Breast epithelium (tissue), 4 donors: ENCODE measurements at regions not wholly inside any gene's neighbourhood (a gene's known extent, or its start where the extent isn't known, plus 50 kb on each side); places are given as distances from the start of the nearest gene placed in this dataset.

Experiments used
- DNase-seq, 2 donors: peaks; one replicate each; pipeline ENCODE4 v3.0.0-alpha.2; 2019; ENCODE audit warnings: low spot score in 2 of 2
- H3K27ac ChIP-seq, 2 donors: fragments of 200-600 bp; sonication (generic) in 1 of 2; one replicate each; pipeline ENCODE4 v1.5.1; 2016 to 2019; ENCODE audit warnings: mild to moderate bottlenecking in 1 of 2
- H3K27me3 ChIP-seq, 2 donors: fragments of 200-600 bp; sonication (generic) in 1 of 2; one replicate each; pipeline versions ENCODE4 v1.5.1 to v1.6.0; 2017 to 2019; ENCODE audit warnings: control low read depth in 1 of 2, mild to moderate bottlenecking in 1 of 2
- H3K36me3 ChIP-seq: fragments of 200-600 bp; one replicate; pipeline ENCODE4 v1.5.1; 2019
- H3K4me1 ChIP-seq, 2 donors: fragments of 200-600 bp; sonication (generic); one replicate each; pipeline ENCODE4 v1.5.1; 2016 to 2019; ENCODE audit warnings: control low read depth in 1 of 2
- H3K4me3 ChIP-seq, 3 donors: fragments of 200-600 bp; sonication (generic); 1 replicate in 2 of 3; 2 replicates in 1 of 3; pipeline ENCODE4 v1.5.1; 2016 to 2019; ENCODE audit warnings: mild to moderate bottlenecking in 3 of 3, moderate library complexity in 2 of 3
- H3K9me3 ChIP-seq, 2 donors: fragments of 200-600 bp; sonication (generic) in 1 of 2; one replicate each; pipeline ENCODE4 v1.5.1; 2016 to 2019; ENCODE audit warnings: control low read depth in 1 of 2
- POLR2A ChIP-seq: fragments of 450-650 bp; IDR thresholded peaks from one replicate; pipeline ENCODE4 v1.6.1; 2016; ENCODE audit warnings: antibody characterized with exemption, mild to moderate bottlenecking, moderate library complexity
- POLR2AphosphoS5 ChIP-seq, 3 donors: sonication (generic); formaldehyde crosslinking; IDR thresholded peaks; one replicate each; pipeline ENCODE4 v1.6.1; 2017; ENCODE audit warnings: antibody characterized with exemption in 3 of 3
- intact Hi-C: fragments of 100-400 bp; cut with DNase I; formaldehyde crosslinking; loops from one replicate; pipeline ENCODE4 v1.15.1; 2023; ENCODE audit warnings: low total_unique reads
- TF ChIP-seq, protein P1 (sequence below), 3 donors: fragments of 450-650 bp; IDR thresholded peaks; one replicate each; pipeline ENCODE4 v1.5.1; 2016 to 2017; ENCODE audit warnings: antibody characterized with exemption in 3 of 3, mild to moderate bottlenecking in 3 of 3, moderate library complexity in 3 of 3

DNA sequence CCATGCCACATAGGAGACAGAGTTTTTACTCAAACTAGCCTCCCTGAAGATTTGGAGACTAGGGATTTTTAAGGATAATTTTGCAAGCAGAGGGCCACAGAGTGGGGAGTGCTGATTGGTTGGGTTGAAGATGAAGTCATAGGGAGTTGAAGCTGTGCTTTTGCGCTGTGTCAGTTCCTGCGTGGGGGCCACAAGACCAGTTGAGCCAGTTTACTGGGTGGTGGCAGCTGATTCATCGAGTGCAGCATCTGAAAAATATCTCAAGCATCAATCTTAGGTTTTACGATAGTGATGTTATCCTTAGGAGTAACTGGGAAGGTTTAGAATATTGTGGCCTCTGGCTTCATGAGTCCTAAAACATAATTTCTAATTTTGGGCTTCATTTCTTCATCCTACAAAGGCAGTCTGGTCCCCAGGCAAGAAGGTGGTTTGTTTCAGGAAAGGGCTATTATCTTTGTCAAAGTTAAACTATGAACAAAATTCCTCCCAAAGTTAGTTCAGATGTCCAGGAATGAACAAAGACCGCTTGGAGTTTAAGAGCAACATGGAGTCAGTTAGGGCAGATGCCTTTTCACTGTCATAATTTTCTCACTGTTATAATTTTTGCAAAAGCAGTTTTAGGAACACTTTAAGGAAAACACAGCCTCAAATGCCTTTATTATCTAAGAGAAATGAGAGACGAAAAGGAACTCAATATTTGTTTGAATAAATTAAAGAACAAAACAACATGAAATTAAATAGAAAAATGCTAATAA is 960.8 kb upstream of the PRKX start:
- Histone ChIP-seq H3K27me3 (no peaks in the 10 kb centered on the region), H3K4me1 (no peaks in the 10 kb centered on the region), H3K4me3 (no peak overlapping the region), H3K36me3 (no peaks in the 10 kb centered on the region), H3K9me3 (no peaks in the 10 kb centered on the region), H3K27ac (no peak overlapping the region)
- no peak for DNase-seq
- TF ChIP-seq, protein P1, sequence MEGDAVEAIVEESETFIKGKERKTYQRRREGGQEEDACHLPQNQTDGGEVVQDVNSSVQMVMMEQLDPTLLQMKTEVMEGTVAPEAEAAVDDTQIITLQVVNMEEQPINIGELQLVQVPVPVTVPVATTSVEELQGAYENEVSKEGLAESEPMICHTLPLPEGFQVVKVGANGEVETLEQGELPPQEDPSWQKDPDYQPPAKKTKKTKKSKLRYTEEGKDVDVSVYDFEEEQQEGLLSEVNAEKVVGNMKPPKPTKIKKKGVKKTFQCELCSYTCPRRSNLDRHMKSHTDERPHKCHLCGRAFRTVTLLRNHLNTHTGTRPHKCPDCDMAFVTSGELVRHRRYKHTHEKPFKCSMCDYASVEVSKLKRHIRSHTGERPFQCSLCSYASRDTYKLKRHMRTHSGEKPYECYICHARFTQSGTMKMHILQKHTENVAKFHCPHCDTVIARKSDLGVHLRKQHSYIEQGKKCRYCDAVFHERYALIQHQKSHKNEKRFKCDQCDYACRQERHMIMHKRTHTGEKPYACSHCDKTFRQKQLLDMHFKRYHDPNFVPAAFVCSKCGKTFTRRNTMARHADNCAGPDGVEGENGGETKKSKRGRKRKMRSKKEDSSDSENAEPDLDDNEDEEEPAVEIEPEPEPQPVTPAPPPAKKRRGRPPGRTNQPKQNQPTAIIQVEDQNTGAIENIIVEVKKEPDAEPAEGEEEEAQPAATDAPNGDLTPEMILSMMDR (IDR thresholded peaks at IDR 0.05), result no peak
- TF ChIP-seq POLR2A (no peak), POLR2AphosphoS5 (IDR thresholded peaks at IDR 0.05) (no peak)
- intact Hi-C loops, result no loop called here

DNA sequence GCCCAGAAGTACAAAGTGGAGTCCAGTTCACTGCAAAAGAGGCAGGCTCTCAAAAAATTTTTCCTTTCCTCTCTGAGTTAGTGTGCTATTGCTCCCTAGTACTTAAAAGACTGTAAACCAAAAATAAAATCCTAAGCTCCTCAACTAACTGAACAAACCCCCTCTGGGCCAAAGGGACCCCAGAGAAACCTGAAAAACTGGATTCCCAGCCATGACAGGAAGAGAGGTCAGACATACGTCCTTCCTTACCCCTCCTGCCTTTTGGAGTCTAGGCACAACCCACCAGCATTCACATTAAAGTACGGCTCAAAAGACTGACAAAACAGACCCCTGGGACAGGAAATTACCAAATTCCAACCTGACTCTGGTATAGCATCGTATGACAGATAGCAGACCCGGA is 957.9 kb upstream of the PRKX start:
- Histone ChIP-seq H3K9me3 (no peaks in the 10 kb centered on the region), H3K36me3 (no peaks in the 10 kb centered on the region), H3K4me3 (no peak overlapping the region), H3K27me3 (no peaks in the 10 kb centered on the region), H3K4me1 (no peaks in the 10 kb centered on the region), H3K27ac (no peak overlapping the region)
- DNase-seq, result no peak
- no peak for TF ChIP-seq POLR2A
- TF ChIP-seq, protein P1 (IDR thresholded peaks at IDR 0.05), result no peak
- no peak for TF ChIP-seq POLR2AphosphoS5 (IDR thresholded peaks at IDR 0.05)
- intact Hi-C loops, result no loop called here

DNA sequence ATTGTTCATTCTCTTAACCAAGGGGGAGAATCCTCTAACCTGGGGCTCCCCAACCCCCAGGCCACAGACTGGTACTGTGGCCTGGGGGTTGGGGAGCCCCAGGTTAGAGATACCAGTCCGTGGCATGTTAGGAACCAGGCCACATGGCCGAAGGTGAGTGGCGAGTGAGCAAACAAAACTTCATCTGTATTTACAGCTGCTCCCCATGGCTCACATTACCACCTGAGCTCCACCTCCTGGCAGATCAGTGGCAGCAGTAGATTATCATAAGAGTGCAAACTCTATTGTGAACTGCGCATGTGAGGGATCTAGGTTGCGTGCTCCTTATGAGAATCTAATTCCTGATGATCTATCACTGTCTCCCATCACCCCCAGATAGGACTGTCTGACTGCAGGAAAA is 957.2 kb upstream of the PRKX start:
- Histone ChIP-seq H3K27ac (no peak overlapping the region), H3K9me3 (no peaks in the 10 kb centered on the region), H3K4me3 (no peak overlapping the region), H3K36me3 (no peaks in the 10 kb centered on the region), H3K4me1 (no peaks in the 10 kb centered on the region), H3K27me3 (no peaks in the 10 kb centered on the region)
- intact Hi-C loops, result no loop called here
- no peak for TF ChIP-seq POLR2AphosphoS5 (IDR thresholded peaks at IDR 0.05)
- TF ChIP-seq, protein P1 (IDR thresholded peaks at IDR 0.05), result no peak
- no peak for TF ChIP-seq POLR2A
- no peak for DNase-seq

DNA sequence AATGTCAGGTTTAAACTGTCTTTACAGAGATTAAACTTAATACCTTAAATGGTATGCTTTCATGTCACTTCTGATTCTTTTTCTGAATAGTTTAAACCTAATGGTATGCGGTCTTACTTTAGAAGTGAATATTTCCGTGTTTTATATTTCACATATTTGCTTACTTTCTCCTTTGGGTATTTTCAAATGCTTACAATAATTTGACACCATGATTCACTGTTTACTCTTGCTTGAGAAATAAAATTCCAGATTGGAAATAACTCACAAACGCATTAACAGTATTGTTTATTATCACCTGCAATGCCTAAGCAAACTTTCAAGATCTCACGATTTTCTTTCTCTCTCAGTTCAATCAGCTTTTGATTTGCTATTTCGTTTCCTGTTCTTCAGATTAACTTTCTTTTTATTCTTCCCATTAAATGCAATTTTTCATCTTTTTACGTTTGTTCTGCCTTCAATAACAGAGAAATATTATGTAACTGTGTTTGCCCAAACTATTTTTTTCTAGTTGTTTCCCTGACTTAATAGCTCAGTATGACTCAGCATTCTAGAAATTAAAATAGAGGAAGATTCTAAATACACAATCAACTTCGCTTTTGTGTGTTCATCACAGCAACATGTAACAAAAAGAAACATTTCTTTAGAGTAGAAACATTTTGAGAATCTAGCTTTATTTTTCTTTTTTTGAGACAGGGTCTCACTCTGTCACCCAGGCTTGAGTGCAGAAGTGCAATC is 955.5 kb upstream of the PRKX start:
- no peaks in the 10 kb centered on the region for H3K36me3 ChIP-seq
- no peaks in the 10 kb centered on the region for H3K4me1 ChIP-seq
- intact Hi-C loops, result no loop called here
- no peaks in the 10 kb centered on the region for H3K9me3 ChIP-seq
- TF ChIP-seq POLR2AphosphoS5 (IDR thresholded peaks at IDR 0.05) (no peak), POLR2A (no peak)
- TF ChIP-seq, protein P1 (IDR thresholded peaks at IDR 0.05), result no peak
- DNase-seq, result no peak
- H3K4me3 ChIP-seq, result no peak overlapping the region
- H3K27me3 ChIP-seq, result no peaks in the 10 kb centered on the region
- no peak overlapping the region for H3K27ac ChIP-seq

DNA sequence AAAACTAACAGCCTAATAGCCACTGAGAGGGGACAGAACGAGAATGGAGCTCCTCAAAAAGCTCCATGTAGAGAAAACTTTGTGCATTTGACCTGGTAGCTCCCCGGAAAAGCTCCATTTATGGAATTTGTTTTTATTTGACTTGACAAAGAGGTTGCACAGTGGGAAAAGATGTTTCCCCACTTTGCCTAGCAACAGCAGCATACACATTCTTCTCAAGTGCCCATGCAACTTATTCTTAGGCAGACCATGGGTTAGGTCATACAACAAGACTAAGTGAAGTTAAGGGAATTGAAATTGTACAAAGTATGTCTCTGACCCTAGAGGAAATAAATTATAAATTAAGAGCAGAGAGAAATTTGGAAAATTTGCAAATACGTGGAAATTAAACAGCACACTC is 949.6 kb upstream of the PRKX start:
- Histone ChIP-seq H3K36me3 (no peaks in the 10 kb centered on the region), H3K9me3 (peaks cover 0 to 11% of the 10 kb centered on the region in 2 donors), H3K27ac (no peak overlapping the region), H3K27me3 (no peaks in the 10 kb centered on the region), H3K4me1 (no peaks in the 10 kb centered on the region), H3K4me3 (no peak overlapping the region)
- no peak for DNase-seq
- intact Hi-C loops, result no loop called here
- no peak for TF ChIP-seq POLR2AphosphoS5 (IDR thresholded peaks at IDR 0.05)
- TF ChIP-seq POLR2A, result no peak
- TF ChIP-seq, protein P1 (IDR thresholded peaks at IDR 0.05), result no peak
